Liver (tissue), 8 donors: ENCODE measurements at regions not wholly inside any gene's neighbourhood (a gene's known extent, or its start where the extent isn't known, plus 50 kb on each side); places are given as distances from the start of the nearest gene placed in this dataset.

Experiments used
- DNase-seq: peaks from one replicate; pipeline ENCODE4 v3.0.0-alpha.2; 2017; ENCODE audit warnings: low spot score
- H3K27ac ChIP-seq, 2 donors: one replicate each; pipeline ENCODE4 v1.7.0; 2013; ENCODE audit warnings: inconsistent platforms in 2 of 2, low read length in 2 of 2, control low read depth in 1 of 2, low read depth in 1 of 2, mild to moderate bottlenecking in 1 of 2
- H3K27me3 ChIP-seq, 4 donors: one replicate each; pipeline versions ENCODE4 v1.6.1 to v1.7.0; 2013; ENCODE audit warnings: low read length in 3 of 4, inconsistent platforms in 1 of 4, mild to moderate bottlenecking in 1 of 4, moderate library complexity in 1 of 4; ENCODE audit not compliant: control insufficient read depth in 4 of 4, insufficient read depth in 4 of 4
- H3K36me3 ChIP-seq, 4 donors: one replicate each; pipeline versions ENCODE4 v1.6.1 to v1.7.0; 2013; ENCODE audit warnings: low read length in 3 of 4, mild to moderate bottlenecking in 3 of 4, low read depth in 1 of 4, moderate library complexity in 1 of 4; ENCODE audit not compliant: control insufficient read depth in 4 of 4, insufficient read depth in 3 of 4
- H3K4me1 ChIP-seq, 4 donors: one replicate each; pipeline versions ENCODE4 v1.6.1 to v1.7.0; 2013; ENCODE audit warnings: low read length in 3 of 4, mild to moderate bottlenecking in 3 of 4, moderate library complexity in 1 of 4; ENCODE audit not compliant: control insufficient read depth in 4 of 4, insufficient read depth in 4 of 4
- H3K4me3 ChIP-seq, 3 donors: one replicate each; pipeline versions ENCODE4 v1.6.1 to v1.7.0; 2013; ENCODE audit warnings: low read length in 3 of 3, control low read depth in 1 of 3, low read depth in 1 of 3, mild to moderate bottlenecking in 1 of 3
- H3K9ac ChIP-seq, 2 donors: one replicate each; pipeline ENCODE4 v1.7.0; 2013; ENCODE audit warnings: low read length in 2 of 2, mild to moderate bottlenecking in 2 of 2, moderate library complexity in 2 of 2, control low read depth in 1 of 2, low read depth in 1 of 2
- H3K9me3 ChIP-seq, 4 donors: one replicate each; pipeline versions ENCODE4 v1.6.1 to v1.7.0; 2013; ENCODE audit warnings: low read length in 3 of 4; ENCODE audit not compliant: control insufficient read depth in 4 of 4
- ATF3 ChIP-seq: IDR thresholded peaks from 2 replicates; pipeline ENCODE4 v1.6.1; 2016; ENCODE audit warnings: antibody characterized with exemption
- CTCF ChIP-seq: fragments of 150-350 bp; IDR thresholded peaks from 2 replicates; pipeline ENCODE4 v1.5.1; 2017; ENCODE audit warnings: improper control_type of control experiment, low read depth, low read length; ENCODE audit not compliant: missing input control
- EGR1 ChIP-seq, 2 donors: IDR thresholded peaks; 2 replicates each; pipeline ENCODE4 v1.6.1; 2016 to 2018; ENCODE audit warnings: antibody characterized with exemption in 2 of 2, low read depth in 2 of 2
- FOXA1 ChIP-seq: IDR thresholded peaks from 2 replicates; pipeline ENCODE4 v1.6.1; 2016; ENCODE audit warnings: antibody characterized with exemption
- FOXA2 ChIP-seq: IDR thresholded peaks from 2 replicates; pipeline ENCODE4 v1.6.1; 2016; ENCODE audit warnings: antibody characterized with exemption
- GABPA ChIP-seq, 2 donors: IDR thresholded peaks in 1 of 2; conservative IDR thresholded peaks in 1 of 2; 2 replicates each; pipeline ENCODE4 v1.6.1; 2016; ENCODE audit warnings: antibody characterized with exemption in 2 of 2, mild to moderate bottlenecking in 1 of 2, moderate library complexity in 1 of 2
- HNF4A ChIP-seq, 2 donors: conservative IDR thresholded peaks; 2 replicates each; pipeline ENCODE4 v1.6.1; 2016; ENCODE audit warnings: antibody characterized with exemption in 2 of 2, mild to moderate bottlenecking in 2 of 2
- HNF4G ChIP-seq: IDR thresholded peaks from 2 replicates; pipeline ENCODE4 v1.6.1; 2016; ENCODE audit warnings: antibody characterized with exemption
- JUND ChIP-seq, 2 donors: IDR thresholded peaks; 2 replicates each; pipeline ENCODE4 v1.6.1; 2016; ENCODE audit warnings: antibody characterized with exemption in 2 of 2
- MAX ChIP-seq: IDR thresholded peaks from 2 replicates; pipeline ENCODE4 v1.6.1; 2016; ENCODE audit warnings: antibody characterized with exemption
- NR2F2 ChIP-seq: IDR thresholded peaks from 2 replicates; pipeline ENCODE4 v1.6.1; 2016; ENCODE audit warnings: antibody characterized with exemption
- RAD21 ChIP-seq, 2 donors: IDR thresholded peaks; 2 replicates each; pipeline ENCODE4 v1.6.1; 2016; ENCODE audit warnings: antibody characterized with exemption in 2 of 2, mild to moderate bottlenecking in 2 of 2
- REST ChIP-seq: IDR thresholded peaks from 2 replicates; pipeline ENCODE4 v1.6.1; 2016; ENCODE audit warnings: antibody characterized with exemption, mild to moderate bottlenecking
- RXRA ChIP-seq, 2 donors: IDR thresholded peaks; 2 replicates each; pipeline ENCODE4 v1.6.1; 2017 to 2018; ENCODE audit warnings: antibody characterized with exemption in 2 of 2, mild to moderate bottlenecking in 1 of 2
- SP1 ChIP-seq: IDR thresholded peaks from 2 replicates; pipeline ENCODE4 v1.6.1; 2018; ENCODE audit warnings: antibody characterized with exemption, mild to moderate bottlenecking
- TAF1 ChIP-seq: conservative IDR thresholded peaks from 2 replicates; pipeline ENCODE4 v1.6.1; 2016; ENCODE audit warnings: antibody characterized with exemption, mild to moderate bottlenecking
- YY1 ChIP-seq: IDR thresholded peaks from 2 replicates; pipeline ENCODE4 v1.6.1; 2016; ENCODE audit warnings: antibody characterized with exemption, mild to moderate bottlenecking
- ZBTB33 ChIP-seq: IDR thresholded peaks from 2 replicates; pipeline ENCODE4 v1.6.1; 2016; ENCODE audit warnings: antibody characterized with exemption
- WGBS: extraction: QIAGEN DNeasy Blood & Tissue Kit; methylation state at CpG from one replicate; pipeline ENCODE4 v1.1.7; 2013; 5-methylcytosine and 5-hydroxymethylcytosine counted together
- donor health status: healthy.
- donor health status: healthy.
- donor health status: healthy.
- donor health status: healthy.
- donor health status: healthy.

GRCh38 chr2:199663157-199663556 lies 187.8 kb downstream of the FTCDNL1 start:
- H3K4me3 ChIP-seq: no peak overlapping the region
- DNase-seq: no peak
- no peaks in the 10 kb centered on the region for H3K9me3 ChIP-seq
- no peaks in the 10 kb centered on the region for H3K36me3 ChIP-seq
- no peak for TF ChIP-seq REST
- no peak for TF ChIP-seq YY1
- no peak for TF ChIP-seq JUND (IDR thresholded peaks at IDR 0.05)
- no peak for TF ChIP-seq SP1
- no peak for TF ChIP-seq NR2F2
- TF ChIP-seq EGR1 (IDR thresholded peaks at IDR 0.05; ENCODE audit: low read depth in 2 of 2): no peak
- TF ChIP-seq FOXA2: no peak
- no peak for TF ChIP-seq GABPA (IDR thresholded peaks at IDR 0.05 in 1 of 2, conservative IDR thresholded peaks at IDR 0.05 in 1 of 2)
- no peak for TF ChIP-seq CTCF
- no peak for TF ChIP-seq MAX
- TF ChIP-seq ATF3: no peak
- TF ChIP-seq HNF4A (conservative IDR thresholded peaks at IDR 0.05): no peak
- TF ChIP-seq RXRA (IDR thresholded peaks at IDR 0.05): no peak
- TF ChIP-seq ZBTB33: no peak
- TF ChIP-seq TAF1: no peak
- no peaks in the 10 kb centered on the region for H3K27me3 ChIP-seq
- H3K9ac ChIP-seq: no peak overlapping the region
- WGBS: 56% methylated on average over 6 of the region's 6 CpGs
- H3K4me1 ChIP-seq: no peaks in the 10 kb centered on the region
- H3K27ac ChIP-seq: no peak overlapping the region

- Histone ChIP-seq H3K27me3 (no peaks in the 10 kb centered on the region), H3K36me3 (no peaks in the 10 kb centered on the region), H3K4me3 (no peak overlapping the region), H3K27ac (no peak overlapping the region), H3K9ac (no peak overlapping the region), H3K9me3 (no peaks in the 10 kb centered on the region), H3K4me1 (no peaks in the 10 kb centered on the region)
- WGBS: 74% methylated on average over 8 of the region's 8 CpGs
- DNase-seq: no peak
- no peak for TF ChIP-seq FOXA1
- no peak for TF ChIP-seq NR2F2
- no peak for TF ChIP-seq TAF1
- no peak for TF ChIP-seq SP1
- TF ChIP-seq ZBTB33: no peak
- TF ChIP-seq RAD21 (IDR thresholded peaks at IDR 0.05): no peak
- TF ChIP-seq HNF4G: no peak
- TF ChIP-seq REST: no peak
- no peak for TF ChIP-seq RXRA (IDR thresholded peaks at IDR 0.05)
- no peak for TF ChIP-seq GABPA (IDR thresholded peaks at IDR 0.05 in 1 of 2, conservative IDR thresholded peaks at IDR 0.05 in 1 of 2)
- no peak for TF ChIP-seq JUND (IDR thresholded peaks at IDR 0.05)
- no peak for TF ChIP-seq FOXA2
- no peak for TF ChIP-seq EGR1 (IDR thresholded peaks at IDR 0.05; ENCODE audit: low read depth in 2 of 2)
Measured at GRCh38 chr2:199662255-199662654, 188.7 kb downstream of the FTCDNL1 start.
